ENCODE measurements at regions not wholly inside any gene's neighbourhood (a gene's known extent, or its start where the extent isn't known, plus 50 kb on each side); places are given as distances from the start of the nearest gene placed in this dataset.

- no peaks in the 10 kb centered on the region for H3K9me3 ChIP-seq (ENCODE audit: control insufficient read depth in 1 of 2, low read length in 2 of 2)
- H3K4me1 ChIP-seq (ENCODE audit: control insufficient read depth in 1 of 2, insufficient read depth in 2 of 2, low read length in 2 of 2): no peaks in the 10 kb centered on the region
- no peaks in the 10 kb centered on the region for H3K27me3 ChIP-seq (ENCODE audit: control insufficient read depth in 1 of 2, insufficient read depth in 2 of 2, low read length in 2 of 2)
- H3K4me3 ChIP-seq (ENCODE audit: low read depth in 1 of 2, low read length in 2 of 2): no peak overlapping the region
- no peak overlapping the region for H3K9ac ChIP-seq (ENCODE audit: low read depth in 1 of 2, low read length in 2 of 2)
- no peaks in the 10 kb centered on the region for H3K36me3 ChIP-seq (ENCODE audit: control insufficient read depth in 1 of 2, insufficient read depth in 2 of 2, low read length in 2 of 2)
- no peak overlapping the region for H3K27ac ChIP-seq (ENCODE audit: low read depth, low read length)
Observed at GRCh38 chr2:151178207-151178606, 83.5 kb downstream of the RBM43 start.

GRCh38 chr2:151177756-151178155 lies 83.9 kb downstream of the RBM43 start:
- no peak overlapping the region for H3K4me3 ChIP-seq (ENCODE audit: low read depth in 1 of 2, low read length in 2 of 2)
- no peaks in the 10 kb centered on the region for H3K4me1 ChIP-seq (ENCODE audit: control insufficient read depth in 1 of 2, insufficient read depth in 2 of 2, low read length in 2 of 2)
- H3K27me3 ChIP-seq (ENCODE audit: control insufficient read depth in 1 of 2, insufficient read depth in 2 of 2, low read length in 2 of 2): no peaks in the 10 kb centered on the region
- H3K27ac ChIP-seq (ENCODE audit: low read depth, low read length): no peak overlapping the region
- no peaks in the 10 kb centered on the region for H3K9me3 ChIP-seq (ENCODE audit: control insufficient read depth in 1 of 2, low read length in 2 of 2)
- H3K36me3 ChIP-seq (ENCODE audit: control insufficient read depth in 1 of 2, insufficient read depth in 2 of 2, low read length in 2 of 2): no peaks in the 10 kb centered on the region
- H3K9ac ChIP-seq (ENCODE audit: low read depth in 1 of 2, low read length in 2 of 2): no peak overlapping the region

GRCh38 chr2:151176661-151177060 lies 85.0 kb downstream of the RBM43 start:
- Histone ChIP-seq H3K4me3 (ENCODE audit: low read depth in 1 of 2, low read length in 2 of 2) (no peak overlapping the region), H3K36me3 (ENCODE audit: control insufficient read depth in 1 of 2, insufficient read depth in 2 of 2, low read length in 2 of 2) (no peaks in the 10 kb centered on the region), H3K27me3 (ENCODE audit: control insufficient read depth in 1 of 2, insufficient read depth in 2 of 2, low read length in 2 of 2) (no peaks in the 10 kb centered on the region), H3K9me3 (ENCODE audit: control insufficient read depth in 1 of 2, low read length in 2 of 2) (no peaks in the 10 kb centered on the region), H3K27ac (ENCODE audit: low read depth, low read length) (no peak overlapping the region), H3K4me1 (ENCODE audit: control insufficient read depth in 1 of 2, insufficient read depth in 2 of 2, low read length in 2 of 2) (no peaks in the 10 kb centered on the region), H3K9ac (ENCODE audit: low read depth in 1 of 2, low read length in 2 of 2) (no peak overlapping the region)

- Histone ChIP-seq H3K9ac (ENCODE audit: low read depth in 1 of 2, low read length in 2 of 2) (no peak overlapping the region), H3K4me3 (ENCODE audit: low read depth in 1 of 2, low read length in 2 of 2) (no peak overlapping the region), H3K9me3 (ENCODE audit: control insufficient read depth in 1 of 2, low read length in 2 of 2) (no peaks in the 10 kb centered on the region), H3K36me3 (ENCODE audit: control insufficient read depth in 1 of 2, insufficient read depth in 2 of 2, low read length in 2 of 2) (no peaks in the 10 kb centered on the region), H3K4me1 (ENCODE audit: control insufficient read depth in 1 of 2, insufficient read depth in 2 of 2, low read length in 2 of 2) (no peaks in the 10 kb centered on the region), H3K27me3 (ENCODE audit: control insufficient read depth in 1 of 2, insufficient read depth in 2 of 2, low read length in 2 of 2) (no peaks in the 10 kb centered on the region), H3K27ac (ENCODE audit: low read depth, low read length) (no peak overlapping the region)
Observed at GRCh38 chr2:151175864-151176263, 85.8 kb downstream of the RBM43 start.

- H3K9me3 ChIP-seq (ENCODE audit: control insufficient read depth in 1 of 2, low read length in 2 of 2): no peaks in the 10 kb centered on the region
- H3K27me3 ChIP-seq (ENCODE audit: control insufficient read depth in 1 of 2, insufficient read depth in 2 of 2, low read length in 2 of 2): no peaks in the 10 kb centered on the region
- H3K4me3 ChIP-seq (ENCODE audit: low read depth in 1 of 2, low read length in 2 of 2): no peak overlapping the region
- H3K9ac ChIP-seq (ENCODE audit: low read depth in 1 of 2, low read length in 2 of 2): no peak overlapping the region
- no peaks in the 10 kb centered on the region for H3K36me3 ChIP-seq (ENCODE audit: control insufficient read depth in 1 of 2, insufficient read depth in 2 of 2, low read length in 2 of 2)
- H3K27ac ChIP-seq (ENCODE audit: low read depth, low read length): no peak overlapping the region
- no peaks in the 10 kb centered on the region for H3K4me1 ChIP-seq (ENCODE audit: control insufficient read depth in 1 of 2, insufficient read depth in 2 of 2, low read length in 2 of 2)
Observed at GRCh38 chr2:151174127-151174526, 87.5 kb downstream of the RBM43 start.

GRCh38 chr2:151171186-151171585 lies 90.5 kb downstream of the RBM43 start:
- H3K36me3 ChIP-seq (ENCODE audit: control insufficient read depth in 1 of 2, insufficient read depth in 2 of 2, low read length in 2 of 2): no peaks in the 10 kb centered on the region
- H3K4me1 ChIP-seq (ENCODE audit: control insufficient read depth in 1 of 2, insufficient read depth in 2 of 2, low read length in 2 of 2): no peaks in the 10 kb centered on the region
- no peaks in the 10 kb centered on the region for H3K9me3 ChIP-seq (ENCODE audit: control insufficient read depth in 1 of 2, low read length in 2 of 2)
- no peak overlapping the region for H3K27ac ChIP-seq (ENCODE audit: low read depth, low read length)
- H3K9ac ChIP-seq (ENCODE audit: low read depth in 1 of 2, low read length in 2 of 2): no peak overlapping the region
- no peaks in the 10 kb centered on the region for H3K27me3 ChIP-seq (ENCODE audit: control insufficient read depth in 1 of 2, insufficient read depth in 2 of 2, low read length in 2 of 2)
- no peak overlapping the region for H3K4me3 ChIP-seq (ENCODE audit: low read depth in 1 of 2, low read length in 2 of 2)

GRCh38 chr2:151166410-151166809 lies 95.3 kb downstream of the RBM43 start:
- no peak overlapping the region for H3K27ac ChIP-seq (ENCODE audit: low read depth, low read length)
- H3K4me3 ChIP-seq (ENCODE audit: low read depth in 1 of 2, low read length in 2 of 2): no peak overlapping the region
- H3K9ac ChIP-seq (ENCODE audit: low read depth in 1 of 2, low read length in 2 of 2): no peak overlapping the region
- H3K9me3 ChIP-seq (ENCODE audit: control insufficient read depth in 1 of 2, low read length in 2 of 2): no peaks in the 10 kb centered on the region
- no peaks in the 10 kb centered on the region for H3K4me1 ChIP-seq (ENCODE audit: control insufficient read depth in 1 of 2, insufficient read depth in 2 of 2, low read length in 2 of 2)
- H3K27me3 ChIP-seq (ENCODE audit: control insufficient read depth in 1 of 2, insufficient read depth in 2 of 2, low read length in 2 of 2): no peaks in the 10 kb centered on the region
- no peaks in the 10 kb centered on the region for H3K36me3 ChIP-seq (ENCODE audit: control insufficient read depth in 1 of 2, insufficient read depth in 2 of 2, low read length in 2 of 2)

- no peaks in the 10 kb centered on the region for H3K4me1 ChIP-seq (ENCODE audit: control insufficient read depth in 1 of 2, insufficient read depth in 2 of 2, low read length in 2 of 2)
- no peak overlapping the region for H3K4me3 ChIP-seq (ENCODE audit: low read depth in 1 of 2, low read length in 2 of 2)
- H3K36me3 ChIP-seq (ENCODE audit: control insufficient read depth in 1 of 2, insufficient read depth in 2 of 2, low read length in 2 of 2): no peaks in the 10 kb centered on the region
- H3K27me3 ChIP-seq (ENCODE audit: control insufficient read depth in 1 of 2, insufficient read depth in 2 of 2, low read length in 2 of 2): no peaks in the 10 kb centered on the region
- no peak overlapping the region for H3K27ac ChIP-seq (ENCODE audit: low read depth, low read length)
- no peak overlapping the region for H3K9ac ChIP-seq (ENCODE audit: low read depth in 1 of 2, low read length in 2 of 2)
- H3K9me3 ChIP-seq (ENCODE audit: control insufficient read depth in 1 of 2, low read length in 2 of 2): no peaks in the 10 kb centered on the region
Observed at GRCh38 chr2:151165105-151165684, 96.5 kb downstream of the RBM43 start.

- H3K9ac ChIP-seq (ENCODE audit: low read depth in 1 of 2, low read length in 2 of 2): no peak overlapping the region
- H3K9me3 ChIP-seq (ENCODE audit: control insufficient read depth in 1 of 2, low read length in 2 of 2): no peaks in the 10 kb centered on the region
- no peak overlapping the region for H3K27ac ChIP-seq (ENCODE audit: low read depth, low read length)
- H3K27me3 ChIP-seq (ENCODE audit: control insufficient read depth in 1 of 2, insufficient read depth in 2 of 2, low read length in 2 of 2): no peaks in the 10 kb centered on the region
- H3K4me1 ChIP-seq (ENCODE audit: control insufficient read depth in 1 of 2, insufficient read depth in 2 of 2, low read length in 2 of 2): no peaks in the 10 kb centered on the region
- no peak overlapping the region for H3K4me3 ChIP-seq (ENCODE audit: low read depth in 1 of 2, low read length in 2 of 2)
- H3K36me3 ChIP-seq (ENCODE audit: control insufficient read depth in 1 of 2, insufficient read depth in 2 of 2, low read length in 2 of 2): no peaks in the 10 kb centered on the region
Observed at GRCh38 chr2:151161821-151162551, 99.7 kb downstream of the RBM43 start.

GRCh38 chr2:151159109-151159662 lies 102.5 kb downstream of the RBM43 start:
- Histone ChIP-seq H3K27ac (ENCODE audit: low read depth, low read length) (no peak overlapping the region), H3K36me3 (ENCODE audit: control insufficient read depth in 1 of 2, insufficient read depth in 2 of 2, low read length in 2 of 2) (no peaks in the 10 kb centered on the region), H3K4me3 (ENCODE audit: low read depth in 1 of 2, low read length in 2 of 2) (no peak overlapping the region), H3K4me1 (ENCODE audit: control insufficient read depth in 1 of 2, insufficient read depth in 2 of 2, low read length in 2 of 2) (no peaks in the 10 kb centered on the region), H3K27me3 (ENCODE audit: control insufficient read depth in 1 of 2, insufficient read depth in 2 of 2, low read length in 2 of 2) (no peaks in the 10 kb centered on the region), H3K9ac (ENCODE audit: low read depth in 1 of 2, low read length in 2 of 2) (no peak overlapping the region), H3K9me3 (ENCODE audit: control insufficient read depth in 1 of 2, low read length in 2 of 2) (no peaks in the 10 kb centered on the region)
